ENCODE measurements at regions not wholly inside any gene's neighbourhood (a gene's known extent, or its start where the extent isn't known, plus 50 kb on each side); places are given as distances from the start of the nearest gene placed in this dataset.

DNA sequence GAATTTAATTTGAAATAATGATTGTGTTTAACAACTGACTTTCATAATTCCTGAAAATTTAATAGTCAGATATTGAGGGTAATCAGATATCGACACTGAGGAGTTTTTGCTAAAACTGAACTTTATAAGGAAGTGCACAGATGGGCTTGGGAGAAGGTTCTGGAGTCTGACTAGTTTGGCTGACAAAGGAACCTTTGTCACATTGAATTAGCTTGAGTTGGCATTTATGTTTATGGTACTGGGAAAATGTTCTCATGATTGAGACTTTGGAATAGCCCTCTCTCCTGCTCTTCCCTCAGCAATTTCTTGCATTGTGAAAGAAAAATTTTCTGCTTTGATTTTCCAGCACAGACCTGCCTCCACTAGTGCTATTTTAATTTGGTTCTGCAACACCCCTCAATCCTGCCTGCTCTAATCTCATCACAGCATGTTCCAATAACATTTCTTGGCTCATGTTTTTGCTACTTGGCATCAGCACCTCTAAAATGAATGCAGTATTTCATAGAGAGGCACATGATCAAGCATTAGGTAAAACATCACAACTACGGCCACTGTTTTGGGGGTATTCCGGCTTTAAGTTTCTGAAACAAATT lies 133.9 kb upstream of the FSHR start:
- Mint-ChIP-seq H3K9me3 (ENCODE audit: unreplicated experiment) (no peaks in the 10 kb centered on the region), H3K4me1 (ENCODE audit: low read depth, unreplicated experiment) (peaks cover 12% of the 10 kb centered on the region), H3K27me3 (ENCODE audit: low read depth, unreplicated experiment) (peaks cover 2% of the 10 kb centered on the region), H3K27ac (ENCODE audit: unreplicated experiment) (no peak overlapping the region), H3K36me3 (ENCODE audit: low read depth, unreplicated experiment) (no peaks in the 10 kb centered on the region), H3K4me3 (ENCODE audit: unreplicated experiment) (no peak overlapping the region)
- Histone ChIP-seq H2AFZ (ENCODE audit: low read depth, low read length) (no peak overlapping the region), H3K9me3 (ENCODE audit: insufficient read depth, low read depth, low read length) (no peaks in the 10 kb centered on the region), H3K79me2 (ENCODE audit: insufficient read depth, low read length) (no peaks in the 10 kb centered on the region), H4K20me1 (ENCODE audit: insufficient read depth, low read length) (no peaks in the 10 kb centered on the region), H3K27ac (ENCODE audit: low read depth, low read length) (no peak overlapping the region), H3K36me3 (ENCODE audit: insufficient read depth, low read length) (no peaks in the 10 kb centered on the region), H3K9ac (ENCODE audit: low read length) (no peak overlapping the region), H3K4me2 (ENCODE audit: low read length) (no peak overlapping the region), H3K4me3 (ENCODE audit: insufficient read depth, low read depth, low read length) (no peak overlapping the region), H3K4me1 (ENCODE audit: insufficient read depth, low read length) (no peaks in the 10 kb centered on the region), H3K27me3 (ENCODE audit: insufficient read depth, low read length) (no peaks in the 10 kb centered on the region)
- FAIRE-seq, result no peak
- TF ChIP-seq EZH2 (IDR thresholded peaks at IDR 0.05; ENCODE audit: insufficient read depth, low read length) (no peak), CTCF (IDR thresholded peaks at IDR 0.05; ENCODE audit: insufficient read depth, low read depth, low read length) (no peak)
- DNase-seq (ENCODE audit: low read depth), result no peak

- H3K9me3 ChIP-seq (ENCODE audit: insufficient read depth, low read depth, low read length), result no peaks in the 10 kb centered on the region
- H3K27me3 ChIP-seq (ENCODE audit: insufficient read depth, low read length), result no peaks in the 10 kb centered on the region
- no peaks in the 10 kb centered on the region for H3K4me1 ChIP-seq (ENCODE audit: insufficient read depth, low read length)
- no peaks in the 10 kb centered on the region for H3K79me2 ChIP-seq (ENCODE audit: insufficient read depth, low read length)
- H3K4me3 ChIP-seq (ENCODE audit: insufficient read depth, low read depth, low read length), result no peak overlapping the region
- H3K27me3 Mint-ChIP-seq (ENCODE audit: low read depth, unreplicated experiment), result peaks cover 2% of the 10 kb centered on the region
- no peak overlapping the region for H3K27ac Mint-ChIP-seq (ENCODE audit: unreplicated experiment)
- no peak overlapping the region for H3K4me3 Mint-ChIP-seq (ENCODE audit: unreplicated experiment)
- no peak for TF ChIP-seq EZH2 (IDR thresholded peaks at IDR 0.05; ENCODE audit: insufficient read depth, low read length)
- no peak for TF ChIP-seq CTCF (IDR thresholded peaks at IDR 0.05; ENCODE audit: insufficient read depth, low read depth, low read length)
- no peaks in the 10 kb centered on the region for H3K9me3 Mint-ChIP-seq (ENCODE audit: unreplicated experiment)
- no peaks in the 10 kb centered on the region for H4K20me1 ChIP-seq (ENCODE audit: insufficient read depth, low read length)
- no peak overlapping the region for H2AFZ ChIP-seq (ENCODE audit: low read depth, low read length)
- no peak overlapping the region for H3K9ac ChIP-seq (ENCODE audit: low read length)
- no peaks in the 10 kb centered on the region for H3K36me3 Mint-ChIP-seq (ENCODE audit: low read depth, unreplicated experiment)
- H3K27ac ChIP-seq (ENCODE audit: low read depth, low read length), result no peak overlapping the region
- DNase-seq (ENCODE audit: low read depth) (no peak), FAIRE-seq (no peak)
- H3K36me3 ChIP-seq (ENCODE audit: insufficient read depth, low read length), result no peaks in the 10 kb centered on the region
- no peak overlapping the region for H3K4me2 ChIP-seq (ENCODE audit: low read length)
- H3K4me1 Mint-ChIP-seq (ENCODE audit: low read depth, unreplicated experiment), result peaks cover 12% of the 10 kb centered on the region
Measured at GRCh38 chr2:49286726-49287125, 132.4 kb upstream of the FSHR start.

DNA sequence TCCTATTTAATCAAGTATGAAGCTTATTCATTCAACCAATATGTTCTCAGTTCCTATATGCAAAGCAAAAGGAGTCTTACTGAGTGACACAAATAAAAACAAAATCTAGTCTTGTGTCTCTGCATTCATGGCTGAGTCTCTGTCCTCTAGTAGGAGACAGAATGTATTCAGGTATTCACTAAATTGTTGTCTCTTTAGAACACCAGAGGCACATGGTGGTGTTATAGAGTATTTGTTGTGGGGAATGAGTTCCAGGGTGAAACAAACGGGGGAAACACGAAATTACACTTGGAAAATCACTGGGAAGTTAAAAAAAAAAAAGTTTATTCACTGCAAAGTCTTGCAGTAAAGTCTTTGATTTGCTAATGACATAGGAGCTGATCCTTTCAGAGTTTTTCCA lies 131.7 kb upstream of the FSHR start:
- FAIRE-seq, result no peak
- Histone ChIP-seq H3K36me3 (ENCODE audit: insufficient read depth, low read length) (no peaks in the 10 kb centered on the region), H4K20me1 (ENCODE audit: insufficient read depth, low read length) (no peaks in the 10 kb centered on the region)

More for the DNA sequence above, 131.7 kb upstream of the FSHR start:
- no peak overlapping the region for H3K27ac ChIP-seq (ENCODE audit: low read depth, low read length)
- Mint-ChIP-seq H3K27me3 (ENCODE audit: low read depth, unreplicated experiment) (peaks cover 2% of the 10 kb centered on the region), H3K4me1 (ENCODE audit: low read depth, unreplicated experiment) (peaks cover 12% of the 10 kb centered on the region), H3K9me3 (ENCODE audit: unreplicated experiment) (no peaks in the 10 kb centered on the region), H3K4me3 (ENCODE audit: unreplicated experiment) (no peak overlapping the region), H3K27ac (ENCODE audit: unreplicated experiment) (no peak overlapping the region), H3K36me3 (ENCODE audit: low read depth, unreplicated experiment) (no peaks in the 10 kb centered on the region)
- H3K9ac ChIP-seq (ENCODE audit: low read length), result no peak overlapping the region
- H3K27me3 ChIP-seq (ENCODE audit: insufficient read depth, low read length), result no peaks in the 10 kb centered on the region
- TF ChIP-seq EZH2 (IDR thresholded peaks at IDR 0.05; ENCODE audit: insufficient read depth, low read length) (no peak), CTCF (IDR thresholded peaks at IDR 0.05; ENCODE audit: insufficient read depth, low read depth, low read length) (no peak)
- no peak overlapping the region for H3K4me3 ChIP-seq (ENCODE audit: insufficient read depth, low read depth, low read length)
- no peaks in the 10 kb centered on the region for H3K79me2 ChIP-seq (ENCODE audit: insufficient read depth, low read length)
- H2AFZ ChIP-seq (ENCODE audit: low read depth, low read length), result no peak overlapping the region
- no peaks in the 10 kb centered on the region for H3K9me3 ChIP-seq (ENCODE audit: insufficient read depth, low read depth, low read length)
- H3K4me2 ChIP-seq (ENCODE audit: low read length), result no peak overlapping the region
- H3K4me1 ChIP-seq (ENCODE audit: insufficient read depth, low read length), result no peaks in the 10 kb centered on the region
- no peak for DNase-seq (ENCODE audit: low read depth)
